ENCODE measurements at regions not wholly inside any gene's neighbourhood (a gene's known extent, or its start where the extent isn't known, plus 50 kb on each side); places are given as distances from the start of the nearest gene placed in this dataset.

DNA sequence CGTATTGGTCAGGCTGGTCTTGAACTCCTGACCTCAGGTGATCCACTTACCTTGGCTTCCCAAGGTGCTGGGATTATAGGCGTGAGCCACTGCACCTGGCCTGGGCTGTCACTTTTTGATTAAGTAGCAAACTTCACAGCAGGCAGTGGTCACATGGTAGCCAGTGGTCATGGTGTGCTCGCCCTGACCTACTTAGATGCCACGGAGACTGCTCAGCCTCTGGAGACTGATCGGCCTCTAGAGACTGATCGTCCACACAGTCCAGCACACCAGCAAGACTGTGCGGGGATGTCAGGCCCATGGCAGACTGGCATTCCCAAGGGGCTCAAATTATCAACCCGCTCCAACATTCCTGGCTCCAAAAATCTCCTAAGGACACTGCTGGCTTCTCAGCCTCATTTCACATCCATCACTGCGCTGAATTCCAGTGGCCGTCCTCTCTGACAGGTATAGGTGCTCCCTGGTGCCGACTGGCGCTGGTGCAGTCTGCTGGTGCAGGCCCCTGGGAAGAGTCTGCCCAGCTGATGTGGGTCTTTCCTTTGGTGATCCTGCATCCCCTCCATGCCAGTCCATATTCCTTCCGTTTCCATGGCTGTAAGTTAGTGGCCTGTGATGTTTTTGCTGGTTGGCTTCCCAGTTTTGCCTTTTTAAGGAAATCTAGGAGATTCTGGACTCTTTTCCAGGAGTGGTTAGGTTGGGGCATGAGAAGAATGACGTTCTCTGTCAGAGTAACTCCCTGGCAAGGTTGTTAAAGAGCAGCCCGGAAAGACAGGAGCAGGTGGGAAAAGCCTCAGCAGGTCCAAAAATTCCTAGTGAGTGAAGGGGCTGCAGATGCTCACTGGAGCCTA lies 374.5 kb upstream of the HS6ST1 start:
- peak; percentile 61 for DNase-seq

DNA sequence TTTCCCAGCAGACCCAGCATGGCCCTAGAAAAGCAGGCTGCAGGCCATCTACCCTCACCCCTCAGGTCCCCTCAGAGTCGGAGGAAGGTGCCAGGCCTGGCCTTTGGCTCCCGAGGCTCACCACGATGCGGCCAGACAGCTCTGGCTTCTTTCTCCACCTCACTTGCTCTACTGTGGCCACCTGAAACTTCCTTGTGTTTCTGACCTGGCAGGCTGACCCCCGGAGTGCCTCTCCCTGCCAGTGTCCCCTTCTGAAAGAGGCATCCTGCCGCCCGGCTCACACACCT lies 375.0 kb upstream of the HS6ST1 start:
- DNase-seq, result no peak

DNA sequence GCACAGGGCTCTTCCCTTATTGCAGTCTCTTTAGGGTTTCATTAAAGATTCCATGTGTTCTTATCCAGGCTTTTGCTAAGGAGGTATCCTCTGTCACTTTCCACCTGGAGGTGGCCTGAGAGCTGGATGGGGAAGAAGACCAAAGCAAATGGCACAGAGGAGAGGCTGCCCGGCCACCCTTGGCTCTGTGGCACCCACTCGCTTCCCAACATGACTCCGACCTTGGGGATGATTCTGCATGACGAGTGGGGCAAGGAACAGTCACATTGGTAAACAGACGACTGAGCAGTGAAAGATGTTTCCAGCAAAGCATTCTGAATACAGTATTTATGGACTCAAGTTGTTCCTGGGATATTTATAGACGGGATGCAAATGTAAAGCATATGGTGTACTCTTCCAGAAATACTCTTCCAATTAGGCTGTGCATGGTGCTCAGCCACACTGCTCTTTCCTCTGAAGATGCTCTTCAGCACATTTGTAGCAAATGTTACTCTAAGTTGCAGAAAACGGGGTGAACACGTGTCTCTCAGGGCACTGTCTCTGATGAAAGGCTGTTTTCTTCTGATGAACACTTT lies 377.1 kb upstream of the HS6ST1 start:
- peak; percentile 33 for DNase-seq

DNA sequence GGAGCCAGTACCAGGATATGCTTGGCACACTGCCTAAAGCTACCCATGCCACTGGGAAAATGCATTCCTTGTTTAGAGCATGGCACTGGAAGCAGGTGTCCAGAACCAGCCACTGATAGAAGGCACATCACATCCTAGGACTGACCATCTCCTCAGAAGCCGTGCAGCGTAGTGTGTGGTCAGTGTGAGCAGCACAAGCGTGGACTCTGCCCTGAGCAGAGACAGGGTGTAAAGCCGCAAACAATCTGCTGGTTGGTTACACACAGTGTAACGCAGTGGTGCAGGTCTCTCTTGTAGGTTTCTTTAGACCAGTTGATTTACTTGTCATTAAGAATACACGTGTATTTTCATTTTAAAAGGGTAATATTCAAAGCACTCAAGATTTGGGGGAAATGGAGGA lies 377.8 kb upstream of the HS6ST1 start:
- no peak for DNase-seq

DNA sequence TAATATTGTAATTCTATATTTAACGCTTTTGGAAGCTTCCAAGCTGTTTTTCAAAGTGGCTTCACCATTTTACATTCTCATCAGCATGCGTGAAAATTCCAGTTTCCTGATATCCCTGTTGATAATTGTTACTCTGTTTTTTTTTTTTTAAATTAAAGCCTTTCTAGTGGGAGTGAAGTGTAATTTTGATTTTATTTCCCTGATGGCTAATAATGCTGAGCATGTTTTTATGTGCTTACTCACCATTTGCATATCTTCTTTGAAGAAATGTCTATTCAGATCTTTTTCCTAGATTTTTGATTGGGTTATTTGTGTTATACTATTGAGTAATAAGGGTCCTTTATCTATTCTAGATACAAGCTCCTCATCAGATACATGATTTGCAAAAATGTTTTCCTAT lies 382.8 kb upstream of the HS6ST1 start:
- DNase-seq, result no peak

DNA sequence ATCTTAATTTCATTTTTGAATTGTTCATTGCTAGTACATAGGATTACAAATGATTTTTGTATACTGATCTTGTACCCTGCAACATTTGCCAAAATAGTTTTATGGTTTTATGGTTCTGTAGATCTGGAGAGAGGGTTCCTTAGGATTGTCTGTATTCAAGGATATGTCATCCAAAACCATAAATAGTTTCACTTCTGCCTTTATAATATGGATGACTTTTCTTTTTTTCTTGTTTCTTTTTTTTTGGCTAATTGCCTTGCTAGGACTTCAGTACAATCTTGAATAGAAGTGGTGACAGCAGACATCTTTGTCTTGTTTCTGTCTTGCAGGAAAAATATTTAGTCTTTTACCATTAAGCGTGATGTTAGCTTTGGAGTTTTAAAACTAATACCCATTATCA lies 383.9 kb upstream of the HS6ST1 start:
- no peak for DNase-seq

DNA sequence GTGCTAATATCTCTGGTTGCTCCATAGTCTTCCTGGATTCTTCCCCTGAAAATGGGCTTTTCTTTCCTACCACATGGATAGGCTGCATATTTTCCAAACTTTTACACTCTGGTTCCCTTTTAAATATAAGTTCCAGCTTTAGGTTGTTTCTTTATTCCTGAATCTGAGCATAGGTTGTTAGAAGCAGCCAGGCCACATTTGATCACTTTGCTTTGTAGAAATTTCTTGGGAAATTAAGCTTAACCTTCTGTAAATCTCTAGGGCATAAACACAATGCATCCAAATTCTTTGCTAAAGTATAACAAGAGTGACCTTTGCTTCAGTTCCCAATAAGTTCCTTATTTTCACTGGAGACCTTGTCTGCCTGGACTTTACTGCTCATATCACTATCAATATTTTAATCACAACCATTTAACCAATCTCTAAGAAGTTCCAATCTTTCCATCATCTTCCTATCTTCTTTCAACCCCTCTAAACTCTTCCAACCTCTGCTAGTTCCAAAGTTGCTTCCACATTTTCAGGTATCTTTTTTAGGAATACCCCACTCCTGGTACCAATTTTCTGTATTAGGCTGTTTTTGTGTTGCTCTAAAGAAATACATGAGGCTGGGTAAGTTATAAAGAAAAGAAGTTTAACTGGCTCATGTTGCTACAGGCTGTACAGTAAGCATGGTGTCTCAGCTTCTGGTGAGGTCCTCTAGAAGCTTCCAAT lies 389.6 kb upstream of the HS6ST1 start:
- DNase-seq, result no peak

DNA sequence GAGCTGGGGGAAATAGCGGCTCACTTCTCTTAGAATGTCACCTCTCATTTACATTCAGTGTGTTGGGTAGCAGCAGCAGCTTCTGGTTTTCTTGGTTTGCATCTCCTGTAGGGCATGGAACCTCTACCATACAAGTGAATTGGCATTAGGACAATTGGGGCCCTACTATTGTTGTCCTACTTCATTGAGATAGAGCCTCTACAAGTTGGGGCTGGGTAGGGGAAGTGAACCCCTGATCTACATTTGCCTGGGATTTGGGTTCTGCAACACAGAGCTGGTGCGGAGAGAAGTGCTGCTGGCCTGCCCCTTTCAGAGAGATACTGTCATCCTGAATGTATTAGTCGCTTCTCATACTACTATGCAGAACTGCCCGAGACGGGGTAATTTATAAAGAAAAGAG lies 391.6 kb upstream of the HS6ST1 start:
- DNase-seq, result no peak

DNA sequence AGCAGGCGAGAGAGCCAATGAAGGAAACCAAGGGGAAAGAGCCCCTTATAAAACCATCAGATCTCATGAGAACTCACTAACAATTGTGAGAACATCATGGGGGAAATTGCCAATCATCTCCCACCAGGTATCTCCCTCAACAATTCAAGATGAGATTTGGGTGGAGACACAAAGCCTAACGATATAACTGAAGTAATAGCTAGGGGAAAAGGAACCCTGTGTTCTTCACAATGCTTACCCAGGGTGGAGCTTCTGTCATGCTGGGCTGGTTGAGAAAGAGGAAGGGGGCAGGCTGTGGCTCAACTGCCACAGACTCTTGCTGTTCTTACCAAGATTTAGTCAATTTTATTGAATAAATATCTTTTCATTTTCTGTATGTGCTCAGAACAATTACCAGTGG lies 392.1 kb upstream of the HS6ST1 start:
- DNase-seq, result no peak

DNA sequence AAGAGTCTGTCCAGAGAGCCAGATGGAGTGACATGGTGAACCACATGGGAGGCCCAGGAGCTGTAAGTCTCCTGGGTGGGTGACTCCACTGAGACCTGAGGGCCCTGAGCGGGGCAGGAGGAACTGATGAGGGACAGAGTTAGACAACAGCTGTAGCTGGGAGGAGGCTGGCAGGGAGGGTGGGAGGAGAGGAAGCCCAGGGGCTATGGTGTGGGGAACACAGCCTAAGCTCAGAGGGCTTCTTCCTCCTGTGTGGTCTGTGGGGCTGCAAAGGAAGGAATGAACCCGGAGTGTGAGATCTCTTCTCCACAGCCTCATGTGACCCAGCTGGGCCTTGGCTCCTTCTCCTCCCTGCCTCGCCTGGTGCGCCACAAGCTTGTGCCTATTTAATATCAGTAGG lies 395.6 kb upstream of the HS6ST1 start:
- no peak for DNase-seq

DNA sequence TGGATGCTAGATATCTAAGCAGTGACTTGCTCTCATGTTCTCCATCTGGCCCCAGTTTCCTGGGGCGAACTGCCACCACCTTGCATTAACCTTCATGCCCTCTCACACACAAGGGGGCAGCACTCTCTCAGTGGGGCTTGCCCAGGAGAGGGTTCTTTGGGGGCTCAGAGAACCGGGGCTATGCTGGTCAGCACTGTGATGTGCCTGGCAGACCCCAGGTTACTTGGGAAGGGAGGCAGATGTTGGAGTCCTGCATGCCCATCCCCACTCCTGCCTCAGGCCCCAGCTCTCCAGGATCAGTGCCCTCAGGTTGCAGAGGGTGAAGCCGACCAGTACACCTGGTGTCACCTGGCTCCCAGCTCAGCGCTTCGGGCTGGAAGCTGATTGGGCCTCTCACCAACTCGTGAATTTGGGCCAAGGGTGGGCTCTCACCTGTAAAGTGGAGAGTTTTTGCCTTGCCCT lies 396.2 kb upstream of the HS6ST1 start:
- DNase-seq, result no peak

DNA sequence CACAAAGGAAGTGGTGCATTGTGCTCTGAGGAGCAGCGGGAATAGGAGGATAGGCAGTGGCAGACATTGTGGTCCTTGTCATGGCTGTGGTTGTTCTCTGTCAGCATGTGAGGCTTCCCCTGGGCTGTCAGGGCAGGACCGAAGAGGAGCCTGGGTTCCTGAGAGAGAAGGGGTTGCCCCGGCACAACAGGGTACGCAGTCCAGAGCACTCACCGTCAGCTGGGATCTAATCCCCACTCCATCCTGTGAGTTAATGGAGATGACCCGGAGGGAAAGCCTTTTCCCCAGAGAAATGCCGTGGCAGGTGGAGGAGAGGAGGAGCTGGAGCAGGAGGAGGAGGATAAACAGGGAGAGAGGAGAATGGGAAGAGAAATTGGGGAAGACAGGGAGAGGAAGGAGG lies 396.7 kb upstream of the HS6ST1 start:
- DNase-seq, result no peak

DNA sequence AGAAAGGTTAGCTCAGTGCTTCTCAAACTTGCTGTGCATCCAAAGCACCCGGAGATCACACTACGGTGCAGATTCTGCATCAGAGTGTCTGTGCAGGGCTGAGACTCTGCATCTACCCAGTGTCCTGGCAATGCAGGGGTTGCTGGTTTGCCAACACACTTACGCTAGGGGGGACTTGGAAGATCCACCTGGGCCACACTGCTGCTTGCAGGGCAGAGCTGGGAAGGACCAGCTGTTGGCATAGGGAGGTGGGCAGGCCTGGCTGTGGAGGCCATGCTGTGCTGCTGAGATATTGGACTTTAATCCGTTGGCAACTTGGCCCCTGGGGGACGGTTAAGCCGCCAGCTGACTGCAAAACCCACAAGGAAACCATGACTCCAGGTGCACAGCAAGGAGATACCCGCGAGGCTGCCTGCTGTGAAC lies 397.6 kb upstream of the HS6ST1 start:
- no peak for DNase-seq

DNA sequence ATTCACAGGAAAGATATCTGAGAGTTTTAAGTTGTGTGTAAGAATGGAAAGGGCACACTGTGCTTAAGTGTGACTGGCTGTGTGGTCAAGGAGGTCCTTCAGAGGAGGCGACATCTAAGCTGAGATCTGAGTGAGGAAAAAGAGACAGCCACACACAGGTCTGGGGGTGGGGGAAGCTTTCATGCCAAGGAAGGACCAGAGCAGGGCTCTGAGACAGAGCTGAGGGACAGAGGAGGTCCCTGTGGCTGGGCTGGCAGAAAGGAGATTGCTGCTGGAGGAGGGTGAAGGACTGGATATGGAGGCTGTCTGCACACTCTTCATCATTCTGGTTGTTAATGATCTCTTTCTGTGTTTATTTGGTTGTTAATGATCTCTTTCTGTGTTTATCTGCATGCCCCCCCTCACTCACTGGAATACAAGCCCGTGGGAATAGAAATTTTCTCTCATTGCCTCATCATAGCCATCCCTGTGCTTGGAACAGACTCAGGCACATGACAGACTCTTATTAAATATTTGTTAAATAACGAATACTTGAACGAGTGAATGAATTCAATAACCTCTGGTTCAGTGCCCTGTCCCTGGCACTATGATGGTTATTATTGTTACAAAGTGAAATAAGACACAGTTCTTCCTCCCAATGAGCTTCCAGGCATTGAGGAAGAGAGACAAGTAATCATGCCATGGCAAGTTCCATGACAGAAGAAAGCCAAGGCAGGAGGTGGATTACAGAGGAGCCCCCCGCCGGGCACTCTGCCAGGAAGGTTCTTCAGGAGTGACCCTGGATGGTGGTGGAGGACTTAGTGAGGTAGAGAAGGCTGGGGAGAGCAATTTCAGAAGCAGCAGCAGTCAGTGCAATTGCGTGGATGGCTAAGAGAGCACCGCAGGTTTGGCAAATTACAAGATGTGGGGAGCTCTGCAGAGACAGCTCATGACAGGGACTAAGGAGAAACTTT lies 399.4 kb upstream of the HS6ST1 start:
- DNase-seq, result no peak

DNA sequence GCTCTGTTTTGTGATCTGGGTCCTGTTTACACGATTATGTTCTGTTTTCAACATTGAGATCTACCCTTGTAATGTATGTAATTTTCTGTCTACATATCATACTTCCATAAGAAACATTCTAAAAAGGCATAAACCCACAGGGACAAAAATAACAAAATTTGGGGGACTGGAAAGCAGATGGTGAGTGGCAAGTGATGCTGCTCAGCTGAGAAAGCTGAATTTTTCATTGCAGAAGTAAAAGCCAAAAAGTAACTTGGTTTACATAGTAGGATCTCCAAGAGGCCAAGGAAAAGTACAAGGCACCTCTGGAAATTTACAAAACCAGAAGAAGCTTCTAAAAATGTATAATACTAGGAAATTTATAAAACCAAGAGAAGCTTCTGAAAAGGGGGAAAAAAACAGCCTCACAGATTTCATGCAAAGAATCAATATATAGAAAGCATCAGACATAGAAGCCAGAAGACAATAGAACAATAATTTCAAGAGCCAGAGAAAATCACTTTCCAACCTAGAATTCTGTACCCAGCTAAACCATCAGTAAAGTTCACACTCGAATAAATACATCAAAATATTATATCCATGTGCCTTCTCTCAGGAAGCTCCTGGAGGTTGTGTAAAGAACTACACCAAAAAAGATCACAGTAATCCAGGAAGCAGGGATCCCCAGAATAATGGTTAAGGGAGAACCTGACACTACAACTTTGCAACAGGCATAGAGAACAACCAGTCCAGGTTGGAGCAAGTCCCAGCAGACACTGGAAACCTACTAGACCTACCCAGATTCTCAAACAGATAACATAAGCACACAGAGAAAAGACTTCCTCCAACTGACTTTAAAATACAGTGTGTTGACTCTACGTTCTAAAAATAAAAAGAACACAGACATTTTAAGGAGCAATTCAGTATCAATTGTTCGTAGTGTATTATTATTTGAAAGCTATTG lies 401.7 kb upstream of the HS6ST1 start:
- no peak for DNase-seq

DNA sequence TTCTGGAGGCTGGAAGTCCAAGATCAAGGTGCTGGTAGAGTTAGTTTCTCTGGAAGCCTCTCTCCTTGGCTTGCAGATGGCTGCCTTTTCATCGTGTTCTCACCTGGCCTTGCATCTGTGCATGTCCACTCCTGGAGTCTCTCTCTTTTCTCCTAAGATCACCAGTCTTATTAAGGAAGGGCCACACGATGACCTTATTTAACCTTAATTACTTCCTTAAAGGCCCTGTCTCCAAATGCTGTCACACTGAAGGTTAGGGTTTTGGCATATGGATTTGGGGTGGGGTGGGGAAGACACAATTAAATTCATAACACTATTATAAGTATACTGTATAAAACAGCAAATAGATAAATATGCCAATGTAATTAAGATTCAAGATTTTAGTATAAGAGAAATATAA lies 402.4 kb upstream of the HS6ST1 start:
- no peak for DNase-seq

DNA sequence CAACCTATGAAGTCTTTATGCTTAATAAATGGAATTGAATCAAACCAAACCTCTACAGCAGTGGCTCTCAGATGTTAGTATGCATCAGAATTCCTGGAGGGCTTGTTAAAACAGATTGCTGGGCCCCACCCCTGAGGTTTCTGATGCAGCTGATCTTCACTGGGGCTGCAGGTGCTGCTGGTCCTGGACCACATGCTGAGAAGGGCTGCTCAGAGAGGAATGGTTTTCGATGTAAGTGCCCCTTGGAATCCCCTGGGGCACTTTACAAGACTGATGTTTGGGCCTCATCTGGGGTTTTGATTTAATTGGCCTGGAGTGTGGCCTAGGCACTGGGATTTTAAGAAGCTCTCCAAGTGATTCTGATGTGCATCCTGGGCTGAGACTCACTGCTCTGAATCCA lies 403.8 kb upstream of the HS6ST1 start:
- DNase-seq, result no peak

DNA sequence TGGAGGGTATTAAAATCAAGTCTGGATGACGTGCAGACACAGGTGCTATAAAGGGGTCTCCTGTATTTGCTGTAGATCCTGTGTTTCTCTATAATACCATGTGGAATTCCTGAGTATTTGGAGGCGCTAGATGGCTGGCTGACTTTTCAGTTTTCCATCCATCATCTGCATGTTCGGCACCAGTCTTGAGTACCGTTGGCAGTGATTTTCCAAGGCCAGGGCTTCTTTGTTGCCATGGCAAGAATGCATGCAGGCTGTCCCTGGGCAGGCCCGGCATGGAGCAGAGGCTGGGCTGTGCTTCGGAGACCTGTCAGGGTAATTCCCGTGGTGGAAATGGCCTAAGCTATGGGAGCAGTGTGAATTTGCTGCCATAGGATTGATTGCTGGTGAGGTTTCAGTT lies 405.9 kb upstream of the HS6ST1 start:
- no peak for DNase-seq

DNA sequence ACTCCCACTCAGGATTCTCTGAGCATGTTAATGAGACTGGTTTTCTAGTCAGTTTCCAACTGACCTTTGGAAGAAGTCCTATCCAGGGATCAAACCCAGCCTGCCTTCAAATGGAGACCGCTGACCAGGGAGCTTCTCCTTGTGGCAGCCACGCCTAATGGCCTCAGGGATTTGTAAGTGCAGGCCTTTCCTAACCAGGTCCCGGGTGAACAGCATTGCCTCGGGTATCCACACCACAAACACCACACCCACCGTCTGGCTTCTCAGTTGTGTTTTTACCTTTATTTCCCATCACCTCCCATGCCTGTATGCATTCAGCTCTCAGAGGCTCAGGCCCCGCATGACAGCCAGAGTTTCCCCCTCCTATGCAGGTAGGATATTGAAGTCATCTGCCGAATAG lies 406.3 kb upstream of the HS6ST1 start:
- no peak for DNase-seq

DNA sequence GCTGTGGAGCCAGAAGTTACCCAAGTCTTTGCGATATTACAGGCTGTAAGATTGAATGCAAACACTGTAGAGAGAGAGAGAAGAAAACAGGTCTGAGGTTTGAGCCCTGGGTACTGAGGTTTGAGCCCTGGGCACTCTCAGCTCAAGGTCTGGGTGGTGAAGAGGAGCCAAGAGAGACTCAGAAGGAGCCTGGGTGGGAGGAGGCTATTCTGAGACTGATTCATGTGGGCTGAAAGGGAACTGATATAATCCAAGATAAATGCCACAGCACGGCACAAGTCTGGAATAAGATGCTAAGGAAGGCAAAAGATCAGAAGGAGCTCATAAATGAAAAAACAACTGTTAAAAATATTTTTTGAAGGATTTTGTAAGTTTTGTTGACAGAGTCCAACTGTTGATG lies 407.6 kb upstream of the HS6ST1 start:
- DNase-seq, result no peak

DNA sequence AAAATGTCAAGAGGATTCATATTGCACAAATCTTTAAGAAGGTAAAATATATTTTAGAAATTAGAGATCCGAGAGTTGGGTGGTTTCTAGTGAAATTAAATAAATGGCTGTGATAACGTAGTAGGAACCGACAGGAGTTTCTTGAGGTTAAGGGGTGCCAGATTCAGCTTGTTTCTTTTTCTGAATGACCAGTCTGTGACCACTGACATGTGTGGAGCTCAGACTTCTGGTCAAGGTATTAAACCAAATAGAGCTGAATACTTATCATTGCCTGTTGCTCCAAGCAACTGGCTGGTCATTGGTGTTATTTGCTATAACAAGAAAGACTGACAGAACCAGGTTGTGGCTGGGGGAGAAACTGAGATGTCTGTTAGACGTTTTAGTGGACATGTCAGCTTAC lies 408.2 kb upstream of the HS6ST1 start:
- DNase-seq, result no peak

Data from tongue (tissue), 1 donor.